ENCODE measurements at regions not wholly inside any gene's neighbourhood (a gene's known extent, or its start where the extent isn't known, plus 50 kb on each side); places are given as distances from the start of the nearest gene placed in this dataset.

GRCh38 chr18:37769826-37770225 lies 204.2 kb upstream of the CELF4 start:
- H4K20me1 ChIP-seq (ENCODE audit: low read depth, low read length), result no peaks in the 10 kb centered on the region
- H3K36me3 ChIP-seq (ENCODE audit: low read length), result no peaks in the 10 kb centered on the region
- no peak overlapping the region for H3K4me2 ChIP-seq (ENCODE audit: low read depth, low read length, poor library complexity, severe bottlenecking)
- H2AFZ ChIP-seq (ENCODE audit: low read depth, low read length, severe bottlenecking), result no peak overlapping the region
- no peaks in the 10 kb centered on the region for H3K27me3 ChIP-seq (ENCODE audit: low read length)
- H3K9ac ChIP-seq (ENCODE audit: low read length), result no peak overlapping the region
- no peaks in the 10 kb centered on the region for H3K9me3 ChIP-seq (ENCODE audit: insufficient read depth, low read length)
- H3K79me2 ChIP-seq (ENCODE audit: insufficient read depth, low read length), result no peaks in the 10 kb centered on the region
- H3K27ac ChIP-seq (ENCODE audit: low read depth, low read length), result no peak overlapping the region
- no peaks in the 10 kb centered on the region for H3F3A ChIP-seq (ENCODE audit: insufficient read depth)
- H3K9me2 ChIP-seq (replicated peaks; ENCODE audit: insufficient read depth, low read length), result no peaks in the 10 kb centered on the region
- no peak overlapping the region for H3K4me3 ChIP-seq (ENCODE audit: insufficient read depth, low read length, poor library complexity, severe bottlenecking)
- TF ChIP-seq EZH2phosphoT487 (conservative IDR thresholded peaks at IDR 0.05; ENCODE audit: low read length), result no peak
- TF ChIP-seq, protein P1, sequence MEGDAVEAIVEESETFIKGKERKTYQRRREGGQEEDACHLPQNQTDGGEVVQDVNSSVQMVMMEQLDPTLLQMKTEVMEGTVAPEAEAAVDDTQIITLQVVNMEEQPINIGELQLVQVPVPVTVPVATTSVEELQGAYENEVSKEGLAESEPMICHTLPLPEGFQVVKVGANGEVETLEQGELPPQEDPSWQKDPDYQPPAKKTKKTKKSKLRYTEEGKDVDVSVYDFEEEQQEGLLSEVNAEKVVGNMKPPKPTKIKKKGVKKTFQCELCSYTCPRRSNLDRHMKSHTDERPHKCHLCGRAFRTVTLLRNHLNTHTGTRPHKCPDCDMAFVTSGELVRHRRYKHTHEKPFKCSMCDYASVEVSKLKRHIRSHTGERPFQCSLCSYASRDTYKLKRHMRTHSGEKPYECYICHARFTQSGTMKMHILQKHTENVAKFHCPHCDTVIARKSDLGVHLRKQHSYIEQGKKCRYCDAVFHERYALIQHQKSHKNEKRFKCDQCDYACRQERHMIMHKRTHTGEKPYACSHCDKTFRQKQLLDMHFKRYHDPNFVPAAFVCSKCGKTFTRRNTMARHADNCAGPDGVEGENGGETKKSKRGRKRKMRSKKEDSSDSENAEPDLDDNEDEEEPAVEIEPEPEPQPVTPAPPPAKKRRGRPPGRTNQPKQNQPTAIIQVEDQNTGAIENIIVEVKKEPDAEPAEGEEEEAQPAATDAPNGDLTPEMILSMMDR (IDR thresholded peaks at IDR 0.05; ENCODE audit: insufficient read depth, low read length, poor library complexity, severe bottlenecking), result no peak

DNA sequence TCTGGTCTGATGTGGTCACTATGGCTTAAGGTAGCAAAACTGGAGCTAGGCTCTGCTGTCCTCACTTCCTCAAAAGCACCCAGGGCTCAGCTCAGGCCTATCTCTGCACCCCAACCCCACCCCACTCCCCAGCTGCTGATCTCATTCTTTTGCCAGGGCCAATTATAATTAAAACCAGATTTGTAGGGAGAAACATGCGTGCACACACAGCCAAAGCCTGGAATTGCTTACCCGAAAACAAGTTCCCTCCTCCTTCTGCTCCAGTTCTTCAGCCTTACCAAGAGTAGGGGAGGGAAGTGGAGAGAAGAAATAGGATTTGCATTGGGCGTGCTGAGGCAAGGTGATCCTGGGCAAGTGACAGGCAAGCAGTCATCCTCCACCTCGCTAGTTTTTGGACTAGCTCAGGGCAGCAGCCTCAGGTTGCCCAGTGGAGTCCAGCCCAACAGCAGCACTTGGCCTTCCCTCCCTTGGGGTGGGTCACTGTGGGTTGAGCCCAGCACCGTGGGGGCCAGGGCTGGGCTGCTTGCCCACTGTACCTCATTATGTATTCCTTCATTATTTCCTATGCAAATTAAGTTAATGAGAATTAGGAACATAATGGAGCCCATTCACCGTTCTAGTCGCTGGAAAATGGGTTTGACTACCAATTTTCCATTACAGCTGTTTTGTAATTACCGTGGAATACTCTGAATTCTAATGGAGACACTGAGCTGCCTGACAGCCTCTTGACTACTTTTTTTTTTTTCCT lies 199.1 kb upstream of the CELF4 start:
- Histone ChIP-seq H3K9me3 (ENCODE audit: insufficient read depth, low read length) (no peaks in the 10 kb centered on the region), H3K4me3 (ENCODE audit: insufficient read depth, low read length, poor library complexity, severe bottlenecking) (no peak overlapping the region), H3K9ac (ENCODE audit: low read length) (no peak overlapping the region), H3K4me2 (ENCODE audit: low read depth, low read length, poor library complexity, severe bottlenecking) (no peak overlapping the region), H2AFZ (ENCODE audit: low read depth, low read length, severe bottlenecking) (no peak overlapping the region), H3K36me3 (ENCODE audit: low read length) (no peaks in the 10 kb centered on the region), H3K27ac (ENCODE audit: low read depth, low read length) (no peak overlapping the region), H3F3A (ENCODE audit: insufficient read depth) (no peaks in the 10 kb centered on the region), H3K27me3 (ENCODE audit: low read length) (no peaks in the 10 kb centered on the region), H3K9me2 (replicated peaks; ENCODE audit: insufficient read depth, low read length) (no peaks in the 10 kb centered on the region), H3K79me2 (ENCODE audit: insufficient read depth, low read length) (no peaks in the 10 kb centered on the region), H4K20me1 (ENCODE audit: low read depth, low read length) (no peaks in the 10 kb centered on the region)
- TF ChIP-seq, protein P1 (IDR thresholded peaks at IDR 0.05; ENCODE audit: insufficient read depth, low read length, poor library complexity, severe bottlenecking), result no peak
- TF ChIP-seq EZH2phosphoT487 (conservative IDR thresholded peaks at IDR 0.05; ENCODE audit: low read length), result no peak

DNA sequence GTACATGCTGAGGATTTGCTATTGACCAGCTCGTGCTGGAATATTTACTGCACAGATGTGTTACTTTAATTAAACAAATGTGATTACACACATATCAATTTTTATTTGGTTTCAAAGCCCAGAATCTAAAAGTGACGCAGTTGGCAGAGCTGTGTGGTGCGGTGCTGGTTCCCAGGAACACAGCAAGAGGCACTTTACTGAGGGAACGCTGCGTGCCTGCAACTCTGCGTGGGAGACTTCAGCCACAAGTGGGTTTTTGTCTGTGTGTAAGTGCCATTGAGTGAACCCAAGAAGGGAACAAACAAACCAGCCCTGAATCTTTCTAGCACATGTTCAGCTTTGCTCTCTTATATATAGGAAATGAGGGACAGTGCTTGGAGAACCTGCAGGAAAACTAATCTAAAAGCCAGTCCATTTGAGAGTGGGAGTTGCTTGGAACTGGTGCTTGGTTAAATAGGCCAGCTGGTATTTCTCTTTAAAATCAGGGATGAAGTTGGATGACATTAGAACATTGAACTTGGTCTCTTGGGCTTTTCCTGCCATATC lies 196.6 kb upstream of the CELF4 start:
- no peak overlapping the region for H3K27ac ChIP-seq (ENCODE audit: low read depth, low read length)
- no peak overlapping the region for H3K4me2 ChIP-seq (ENCODE audit: low read depth, low read length, poor library complexity, severe bottlenecking)
- H3K27me3 ChIP-seq (ENCODE audit: low read length), result no peaks in the 10 kb centered on the region
- no peak overlapping the region for H3K4me3 ChIP-seq (ENCODE audit: insufficient read depth, low read length, poor library complexity, severe bottlenecking)
- no peak overlapping the region for H2AFZ ChIP-seq (ENCODE audit: low read depth, low read length, severe bottlenecking)
- no peaks in the 10 kb centered on the region for H3K79me2 ChIP-seq (ENCODE audit: insufficient read depth, low read length)
- H3F3A ChIP-seq (ENCODE audit: insufficient read depth), result no peaks in the 10 kb centered on the region
- H3K9me3 ChIP-seq (ENCODE audit: insufficient read depth, low read length), result no peaks in the 10 kb centered on the region
- no peak for TF ChIP-seq EZH2phosphoT487 (conservative IDR thresholded peaks at IDR 0.05; ENCODE audit: low read length)
- TF ChIP-seq, protein P1 (IDR thresholded peaks at IDR 0.05; ENCODE audit: insufficient read depth, low read length, poor library complexity, severe bottlenecking), result no peak
- H3K36me3 ChIP-seq (ENCODE audit: low read length), result no peaks in the 10 kb centered on the region
- no peak overlapping the region for H3K9ac ChIP-seq (ENCODE audit: low read length)
- no peaks in the 10 kb centered on the region for H3K9me2 ChIP-seq (replicated peaks; ENCODE audit: insufficient read depth, low read length)
- no peaks in the 10 kb centered on the region for H4K20me1 ChIP-seq (ENCODE audit: low read depth, low read length)

All from SU-DHL-6 (cell line).